LoVo (cell line): ENCODE measurements at regions not wholly inside any gene's neighbourhood (a gene's known extent, or its start where the extent isn't known, plus 50 kb on each side); places are given as distances from the start of the nearest gene placed in this dataset.
"Not testable (repeated sequence)": the region's sequence is repeated elsewhere in the genome, so short reads cannot be mapped to it uniquely, and the experiment has no call there.

Experiments
- DNase-seq: peaks from one replicate; pipeline ENCODE4 v3.0.0-alpha.2; 2016; ENCODE audit warnings: low spot score

GRCh38 chr21:36247316-36248010, 72.5 kb upstream of the MORC3 start:
- DNase-seq, result no peak

GRCh38 chr21:36249576-36250422, 70.2 kb upstream of the MORC3 start:
- DNase-seq, result no peak

GRCh38 chr21:36250423-36251075, 69.4 kb upstream of the MORC3 start:
- DNase-seq, result no peak

- DNase-seq, result no peak
Measured at GRCh38 chr21:36254106-36254941, 65.7 kb upstream of the MORC3 start.

- no peak for DNase-seq
Measured at GRCh38 chr21:36255663-36256062, 64.3 kb upstream of the MORC3 start.

- DNase-seq, result no peak
Measured at GRCh38 chr21:36257657-36258056, 62.3 kb upstream of the MORC3 start.

DNA sequence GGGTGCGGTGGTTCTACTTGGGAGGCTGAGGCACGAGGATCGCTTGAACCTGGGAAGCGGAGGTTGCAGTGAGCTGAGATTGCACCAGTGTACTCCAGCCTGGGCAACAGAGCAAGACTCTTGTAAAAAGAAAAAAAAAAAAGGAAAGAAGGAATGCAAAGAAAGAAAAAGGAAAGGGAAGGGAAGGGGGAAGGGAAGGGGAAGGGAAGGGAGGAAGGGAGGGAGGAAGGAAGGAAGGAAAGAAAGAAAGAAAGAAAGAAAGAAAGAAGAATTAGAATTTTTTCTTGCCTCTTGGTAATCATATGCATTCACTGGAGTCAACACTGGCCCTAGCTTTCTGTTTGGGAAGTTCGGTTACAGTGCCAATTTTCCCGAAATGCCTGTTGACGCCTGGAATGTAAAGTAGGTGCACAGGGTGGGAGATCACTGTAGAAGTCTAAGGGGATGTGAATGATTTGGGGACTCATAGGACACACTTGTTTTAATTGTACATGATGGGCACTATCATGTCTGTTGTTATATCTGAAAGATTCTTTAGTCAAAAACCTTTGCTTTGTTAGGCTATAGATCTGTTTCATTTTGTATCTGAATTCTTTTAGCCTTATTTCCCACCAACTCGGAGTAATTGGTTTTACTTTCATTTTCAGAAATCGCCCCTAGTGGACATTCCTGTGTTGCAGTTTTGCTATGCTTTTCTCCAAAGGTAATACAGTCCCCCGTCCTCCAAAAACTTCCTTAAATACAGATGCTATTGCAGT, 59.8 kb upstream of the MORC3 start:
- peak; percentile 71 for DNase-seq

GRCh38 chr21:36260802-36261201, 59.2 kb upstream of the MORC3 start:
- DNase-seq, result no peak

- no peak for DNase-seq
Measured at GRCh38 chr21:36261459-36261858, 58.5 kb upstream of the MORC3 start.

DNA sequence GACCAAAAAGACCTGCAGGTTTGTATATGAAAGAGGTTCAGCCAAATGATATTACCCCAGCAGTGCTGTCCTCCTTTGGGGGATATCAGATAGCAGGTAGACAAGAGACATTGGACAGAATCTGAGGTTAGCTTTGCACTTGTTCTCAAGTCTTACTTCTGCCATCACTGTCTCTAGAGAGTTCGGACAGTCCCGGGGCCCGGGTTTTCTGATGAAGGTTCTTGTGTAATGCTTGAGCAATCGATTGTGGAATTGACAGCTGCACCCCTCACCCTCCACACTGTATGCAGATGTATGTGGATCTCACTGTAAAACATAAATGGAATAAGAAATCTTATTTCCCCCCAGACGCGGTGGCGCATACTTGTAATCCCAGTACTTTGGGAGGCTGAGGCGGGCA, 56.2 kb upstream of the MORC3 start:
- no peak for DNase-seq

DNA sequence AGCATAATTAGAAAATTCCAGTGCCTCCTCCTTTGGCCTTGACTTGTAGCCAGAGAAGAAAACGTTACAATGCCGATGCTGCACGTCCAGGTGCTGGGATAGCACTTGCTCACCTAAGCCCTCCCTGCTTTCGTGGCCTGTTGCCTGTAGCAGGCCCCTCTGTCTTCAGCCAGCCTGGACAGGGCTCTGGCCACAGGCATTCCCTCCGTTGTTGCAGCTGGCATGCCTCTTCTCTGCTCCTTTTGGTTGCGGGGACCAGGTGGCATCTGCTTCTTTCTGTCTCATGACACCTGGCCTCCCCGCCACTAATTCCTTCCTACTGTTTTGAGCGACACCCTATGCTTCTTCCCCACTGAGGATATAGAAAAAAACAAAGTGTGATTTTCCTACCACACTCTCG, 54.6 kb upstream of the MORC3 start:
- no peak for DNase-seq

DNA sequence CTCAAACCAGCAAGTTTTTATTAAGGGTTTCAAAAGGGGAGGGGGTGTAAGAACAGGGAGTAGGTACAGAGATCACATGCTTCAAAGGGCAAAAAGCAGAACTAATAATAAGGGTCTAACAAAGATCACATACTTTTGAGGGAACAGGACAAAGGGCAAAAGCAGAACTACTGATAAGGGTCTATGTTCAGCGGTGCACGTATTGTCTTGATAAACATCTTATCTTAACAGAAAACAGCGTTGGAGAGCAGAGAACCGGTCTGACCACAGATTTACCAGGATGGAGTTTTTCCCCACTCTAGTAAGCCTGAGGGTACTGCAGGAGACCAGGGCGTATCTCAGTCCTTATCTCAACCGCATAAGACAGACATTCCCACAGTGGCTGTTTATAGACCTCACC, 52.2 kb upstream of the MORC3 start:
- peak; percentile 17 for DNase-seq

DNA sequence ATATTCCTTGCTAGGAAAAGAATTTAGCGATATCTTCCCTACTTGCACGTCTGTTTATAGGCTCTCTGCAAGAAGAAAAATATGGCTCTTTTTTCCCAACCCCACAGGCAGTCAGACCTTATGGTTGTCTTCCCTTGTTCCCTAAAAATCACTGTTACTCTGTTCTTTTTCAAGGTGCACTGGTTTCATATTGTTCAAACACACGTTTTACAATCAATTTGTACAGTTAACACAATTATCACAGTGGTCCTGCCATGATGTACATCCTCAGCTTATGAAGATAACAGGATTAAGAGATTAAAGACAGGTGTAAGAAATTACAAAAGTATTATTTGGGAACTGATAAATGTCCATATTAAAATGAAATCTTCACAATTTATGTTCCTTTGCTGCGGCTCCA, 51.7 kb upstream of the MORC3 start:
- DNase-seq, result not testable (repeated sequence)
